A172 (cell line): ENCODE measurements at regions not wholly inside any gene's neighbourhood (a gene's known extent, or its start where the extent isn't known, plus 50 kb on each side); places are given as distances from the start of the nearest gene placed in this dataset.
"Not testable (repeated sequence)": the region's sequence is repeated elsewhere in the genome, so short reads cannot be mapped to it uniquely, and the experiment has no call there.

Experiments
- DNase-seq: peaks from one replicate; pipeline ENCODE4 v3.0.0-alpha.2; 2015; ENCODE audit warnings: low spot score

DNA sequence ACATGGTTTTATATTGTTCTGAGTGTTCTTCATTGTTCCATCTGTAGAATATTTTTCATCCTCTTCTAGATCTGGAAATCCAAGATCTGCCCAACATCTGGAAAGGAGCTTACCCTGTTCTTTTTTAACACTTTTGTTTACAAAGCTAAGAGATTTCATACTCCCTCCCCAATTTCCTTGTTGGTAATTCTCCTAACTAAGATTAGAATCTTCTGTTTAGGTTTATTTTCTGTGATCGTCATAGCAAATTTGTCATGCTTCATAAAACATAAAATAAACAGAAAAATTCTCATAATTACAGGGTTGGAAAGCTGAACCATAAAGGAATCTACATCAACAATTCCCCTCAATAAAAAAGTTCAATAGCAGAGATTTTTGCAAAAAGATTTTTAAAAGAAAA, 580.3 kb upstream of the CA10 start:
- no peak for DNase-seq

- no peak for DNase-seq
Measured at GRCh38 chr17:52737071-52737470, 578.6 kb upstream of the CA10 start.

DNA sequence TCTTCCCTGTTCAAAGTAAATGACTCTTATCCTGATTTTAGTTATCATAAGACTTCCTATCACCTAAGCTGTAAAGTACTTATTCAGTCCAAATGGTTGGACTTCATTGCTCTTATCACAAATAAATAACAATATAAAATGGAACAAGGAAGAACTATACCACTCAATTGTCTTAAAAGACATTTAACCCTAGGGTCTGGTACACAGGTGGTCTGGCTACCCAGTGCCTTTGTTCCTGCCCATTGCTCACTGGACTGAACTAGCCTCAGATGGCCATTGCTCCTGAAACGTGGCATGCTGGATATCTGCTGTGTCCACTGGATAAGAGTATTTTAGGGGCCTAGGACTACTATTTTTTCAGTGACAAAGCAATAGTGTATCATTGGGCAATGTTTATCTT, 574.3 kb upstream of the CA10 start:
- no peak for DNase-seq

DNA sequence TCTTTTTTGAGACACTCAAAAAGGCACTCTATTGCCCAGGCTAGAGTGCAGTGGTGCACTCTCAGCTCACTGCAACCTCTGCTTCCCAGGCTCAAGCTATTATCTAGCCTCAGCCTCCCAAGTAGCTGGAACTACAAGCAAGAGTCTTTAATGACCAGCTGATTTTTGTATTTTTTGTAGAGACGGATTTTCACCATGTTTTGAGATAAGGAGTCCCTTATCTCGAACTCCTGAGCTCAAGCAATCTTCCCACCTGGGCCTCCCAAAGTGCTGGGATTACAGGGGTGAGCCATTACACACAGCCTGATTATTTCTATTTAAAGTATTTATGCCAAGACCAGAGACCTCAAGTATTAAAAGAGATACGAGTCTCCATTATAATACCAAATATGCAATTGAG, 566.1 kb upstream of the CA10 start:
- no peak for DNase-seq

DNA sequence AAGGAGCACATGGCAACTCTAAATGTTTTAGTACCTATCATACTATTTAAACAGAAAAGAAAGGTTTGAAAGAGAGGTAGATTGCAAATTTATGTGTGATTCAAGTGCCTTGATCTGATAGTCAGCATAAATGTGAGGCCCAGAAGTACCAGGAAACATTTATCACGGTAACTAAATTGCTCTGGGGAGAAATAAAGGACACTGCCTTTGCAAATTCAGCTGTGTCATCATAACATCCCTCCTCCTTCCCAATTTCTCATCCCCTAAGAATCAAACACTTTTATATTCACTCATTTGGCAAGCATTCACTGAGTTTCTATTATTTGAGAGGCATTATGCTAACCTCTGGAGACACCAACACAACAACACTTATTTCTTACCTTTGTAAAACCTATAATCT, 563.4 kb upstream of the CA10 start:
- no peak for DNase-seq

GRCh38 chr17:52710363-52710901, 551.9 kb upstream of the CA10 start:
- DNase-seq, result no peak

DNA sequence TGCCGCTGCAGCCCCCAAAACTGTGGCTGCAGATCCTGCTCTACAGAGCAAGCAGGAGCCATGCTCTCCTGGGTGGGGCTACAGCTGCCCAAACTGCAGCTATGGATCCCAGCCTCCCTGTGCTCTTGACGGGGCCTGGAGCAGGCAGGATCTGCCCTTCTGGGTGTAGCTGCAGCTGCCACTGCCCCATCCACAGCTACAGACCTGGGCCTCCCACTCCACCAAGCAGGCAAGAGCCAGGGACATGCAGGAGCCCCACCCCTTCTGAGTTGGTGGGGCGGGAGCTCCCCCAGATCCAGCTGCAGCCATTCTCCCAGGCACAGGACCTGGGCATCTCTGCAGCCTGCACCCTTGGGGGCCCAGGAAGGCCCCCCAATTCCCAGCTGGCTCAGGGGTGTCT, 551.2 kb upstream of the CA10 start:
- DNase-seq, result no peak

DNA sequence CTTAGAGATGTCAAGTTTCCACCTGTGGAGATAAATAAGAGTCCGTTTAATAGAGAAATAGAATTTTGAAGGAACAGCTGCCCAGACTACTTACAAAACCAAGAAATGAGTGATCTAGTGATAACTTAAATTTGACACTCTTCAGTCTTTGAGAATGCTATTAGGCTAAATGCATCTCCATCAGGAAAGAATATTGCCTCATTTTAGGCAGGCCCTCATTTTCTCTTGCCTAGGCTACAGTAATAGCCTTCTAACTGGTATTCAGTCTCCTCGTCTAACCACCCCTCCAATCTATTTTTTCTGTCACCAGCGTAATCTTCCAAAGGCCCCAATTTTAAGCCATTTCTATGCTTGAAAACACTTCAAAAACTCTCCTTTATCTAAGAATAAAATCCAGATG, 537.8 kb upstream of the CA10 start:
- DNase-seq, result no peak

- no peak for DNase-seq
Measured at GRCh38 chr17:52686140-52686539, 527.6 kb upstream of the CA10 start.

DNA sequence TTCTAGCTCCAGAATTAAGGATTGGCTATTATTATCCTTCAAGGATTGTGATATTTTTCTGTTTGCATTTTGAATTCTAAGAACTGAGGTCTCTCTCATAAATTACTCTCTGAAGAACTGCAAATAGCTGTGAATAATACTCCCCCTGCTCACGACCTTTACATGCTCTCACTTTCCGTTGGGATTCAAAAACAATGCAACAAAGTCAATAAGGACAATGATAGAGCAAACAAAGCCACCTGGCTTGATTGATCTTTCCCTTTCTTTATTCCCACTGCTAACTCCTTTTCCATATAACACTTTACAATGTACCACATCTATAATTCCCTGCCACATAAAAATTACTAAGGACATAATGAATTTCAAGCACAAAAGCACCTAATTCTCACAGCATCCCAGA, 523.0 kb upstream of the CA10 start:
- DNase-seq, result no peak

- DNase-seq, result no peak
Measured at GRCh38 chr17:52678211-52678610, 519.7 kb upstream of the CA10 start.

DNA sequence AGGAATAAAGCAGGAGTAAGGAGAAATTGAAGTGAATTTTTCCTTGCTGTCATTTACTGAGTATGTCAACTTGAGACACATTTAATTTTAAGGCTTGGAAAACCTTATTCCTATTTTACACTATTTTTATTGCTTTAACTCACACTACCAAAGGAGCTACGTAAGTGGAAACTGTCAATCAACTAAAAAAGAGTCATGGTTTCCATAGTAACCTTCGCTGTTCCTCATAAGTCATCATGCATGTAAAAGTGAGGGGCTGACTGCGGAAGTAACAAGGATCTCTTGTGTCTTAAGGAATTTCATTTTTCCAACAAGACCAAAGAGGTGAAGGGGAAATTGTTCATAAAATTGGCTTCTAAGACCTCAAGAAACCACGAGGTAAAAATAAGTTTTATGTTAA, 516.2 kb upstream of the CA10 start:
- no peak for DNase-seq

DNA sequence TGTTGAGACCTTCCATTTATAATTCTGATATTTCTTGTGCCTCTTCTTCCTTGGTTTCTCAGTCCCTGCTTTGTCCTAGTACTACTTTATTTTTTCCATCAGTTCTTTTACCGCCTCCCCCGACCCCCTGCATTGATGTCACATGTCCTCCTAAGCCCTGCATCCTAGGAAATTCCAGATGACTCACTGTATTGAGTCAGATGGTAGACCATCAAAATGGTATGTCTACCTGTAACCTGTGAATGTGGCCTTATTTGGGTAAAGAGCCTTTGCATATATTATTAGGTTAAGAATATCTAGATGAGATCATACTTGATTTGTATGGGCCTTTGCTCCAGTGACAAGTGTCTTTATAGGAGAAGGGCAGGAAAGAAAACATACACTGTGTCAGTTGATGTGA, 515.3 kb upstream of the CA10 start:
- DNase-seq, result peak; percentile 2

GRCh38 chr17:52666264-52666663, 507.8 kb upstream of the CA10 start:
- no peak for DNase-seq

- DNase-seq, result no peak
Measured at GRCh38 chr17:52660692-52661091, 502.2 kb upstream of the CA10 start.

- DNase-seq, result no peak
Measured at GRCh38 chr17:52653014-52653413, 494.5 kb upstream of the CA10 start.

GRCh38 chr17:52648995-52649394, 490.5 kb upstream of the CA10 start:
- no peak for DNase-seq

GRCh38 chr17:52647411-52647810, 488.9 kb upstream of the CA10 start:
- DNase-seq, result no peak

DNA sequence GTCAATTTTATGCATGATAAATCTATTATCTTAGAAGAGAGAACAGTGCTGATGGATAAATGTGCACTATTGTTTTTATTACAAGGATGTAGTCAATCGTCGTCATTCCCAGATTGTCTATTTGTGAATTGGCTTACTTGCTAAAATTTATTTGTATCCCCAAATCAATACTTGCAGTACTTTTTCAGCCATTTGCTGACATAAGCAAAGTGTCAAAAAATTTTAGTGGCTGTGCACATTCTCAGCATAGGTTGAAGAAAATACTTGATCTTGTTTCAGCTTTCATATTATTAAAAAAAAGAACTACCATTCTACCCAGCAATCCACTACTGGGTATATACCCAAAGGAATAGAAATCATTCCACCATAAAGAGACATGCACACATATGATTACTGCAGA, 477.9 kb upstream of the CA10 start:
- DNase-seq, result no peak

DNA sequence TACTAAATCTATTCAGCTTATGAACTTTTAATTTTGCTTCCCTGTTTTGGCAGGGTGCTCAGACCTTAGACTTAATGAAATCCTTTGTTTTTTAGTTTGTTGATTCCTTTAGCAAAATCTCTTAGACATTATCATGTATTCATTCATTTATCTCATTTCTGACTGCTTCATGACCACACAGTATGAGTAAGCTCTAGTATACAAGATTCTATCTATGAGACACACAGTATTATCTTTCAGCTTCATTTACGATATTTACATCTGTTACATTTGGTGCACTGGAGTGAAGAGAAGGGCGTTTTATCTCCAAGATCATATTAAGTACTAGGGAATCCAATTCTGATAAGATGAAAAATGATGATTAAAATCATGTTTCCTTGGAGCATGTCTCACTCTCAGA, 448.1 kb upstream of the CA10 start:
- no peak for DNase-seq

GRCh38 chr17:52606098-52606497, 447.6 kb upstream of the CA10 start:
- DNase-seq, result peak; percentile 10

DNA sequence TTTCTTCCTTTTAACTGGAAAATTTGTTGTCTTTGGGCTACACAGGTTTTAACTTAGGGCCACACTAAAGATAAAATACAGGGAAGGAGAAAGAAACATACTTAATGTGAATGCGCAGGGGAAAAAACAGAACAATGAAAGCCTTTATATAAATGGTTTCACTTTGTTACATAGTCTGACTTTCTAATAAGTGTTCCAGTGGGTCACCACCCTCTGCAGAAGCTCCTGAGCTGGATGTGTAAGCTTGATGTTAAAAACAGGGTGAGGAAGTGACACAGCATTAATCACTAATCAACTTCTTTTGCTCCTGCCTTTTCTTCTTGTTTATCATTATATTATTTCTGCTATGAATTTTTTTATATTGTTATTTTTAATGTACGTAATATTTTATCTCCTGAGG, 445.6 kb upstream of the CA10 start:
- DNase-seq, result no peak

DNA sequence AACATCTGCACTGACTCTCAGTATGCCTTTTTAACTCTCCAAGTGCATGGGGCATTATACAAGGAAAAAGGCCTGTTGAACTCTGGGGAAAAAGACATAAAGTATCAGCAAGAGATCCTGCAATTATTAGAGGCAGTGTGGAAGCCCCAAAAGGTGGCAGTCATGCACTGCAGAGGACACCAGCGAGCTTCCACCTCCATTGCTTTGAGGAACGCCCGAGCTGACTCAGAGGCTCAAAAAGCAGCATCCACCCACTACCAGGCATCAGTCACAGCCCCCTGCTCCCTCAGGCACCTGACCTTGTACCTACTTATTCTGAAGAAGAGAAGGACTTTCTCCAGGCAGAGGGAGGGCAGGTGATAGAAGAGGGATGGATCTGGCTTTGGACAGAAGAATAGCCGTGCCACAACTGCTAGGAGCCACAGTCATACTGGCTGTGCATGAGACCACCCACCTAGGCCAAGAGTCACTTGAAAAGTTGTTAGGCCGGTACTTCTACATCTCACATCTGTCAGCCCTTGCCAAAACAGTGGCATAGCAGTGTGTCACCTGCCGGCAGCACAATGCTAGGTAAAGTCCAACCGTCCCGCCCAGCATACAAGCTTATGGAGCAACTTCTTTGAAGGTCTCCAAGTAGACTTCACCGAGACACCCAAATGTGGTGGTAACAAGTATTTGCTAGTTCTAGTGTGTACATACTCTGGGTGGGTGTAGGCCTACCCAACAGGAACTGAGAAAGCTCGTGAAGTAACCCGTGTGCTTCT, 439.1 kb upstream of the CA10 start:
- DNase-seq, result not testable (repeated sequence)

DNA sequence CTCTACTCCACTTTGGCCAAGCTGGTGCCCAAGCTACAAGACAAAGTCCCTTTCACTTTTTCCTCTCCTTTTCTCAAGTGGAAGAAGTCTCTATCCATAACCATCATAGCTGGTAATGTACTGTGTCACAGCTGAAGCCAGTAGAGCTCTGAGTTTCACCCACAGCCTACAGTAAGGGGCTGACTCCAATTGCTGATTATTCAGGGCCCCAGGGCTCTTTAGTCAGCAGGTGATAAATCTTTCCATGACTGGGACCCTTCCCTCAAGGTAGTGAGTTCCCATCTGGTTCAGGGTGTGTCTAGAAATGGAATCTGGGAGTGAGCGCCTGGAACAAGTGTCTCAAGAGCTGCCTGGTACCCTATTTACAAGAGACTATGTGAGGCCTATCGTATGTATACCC, 436.0 kb upstream of the CA10 start:
- DNase-seq, result no peak
